ENCODE measurements at regions not wholly inside any gene's neighbourhood (a gene's known extent, or its start where the extent isn't known, plus 50 kb on each side); places are given as distances from the start of the nearest gene placed in this dataset.

DNA sequence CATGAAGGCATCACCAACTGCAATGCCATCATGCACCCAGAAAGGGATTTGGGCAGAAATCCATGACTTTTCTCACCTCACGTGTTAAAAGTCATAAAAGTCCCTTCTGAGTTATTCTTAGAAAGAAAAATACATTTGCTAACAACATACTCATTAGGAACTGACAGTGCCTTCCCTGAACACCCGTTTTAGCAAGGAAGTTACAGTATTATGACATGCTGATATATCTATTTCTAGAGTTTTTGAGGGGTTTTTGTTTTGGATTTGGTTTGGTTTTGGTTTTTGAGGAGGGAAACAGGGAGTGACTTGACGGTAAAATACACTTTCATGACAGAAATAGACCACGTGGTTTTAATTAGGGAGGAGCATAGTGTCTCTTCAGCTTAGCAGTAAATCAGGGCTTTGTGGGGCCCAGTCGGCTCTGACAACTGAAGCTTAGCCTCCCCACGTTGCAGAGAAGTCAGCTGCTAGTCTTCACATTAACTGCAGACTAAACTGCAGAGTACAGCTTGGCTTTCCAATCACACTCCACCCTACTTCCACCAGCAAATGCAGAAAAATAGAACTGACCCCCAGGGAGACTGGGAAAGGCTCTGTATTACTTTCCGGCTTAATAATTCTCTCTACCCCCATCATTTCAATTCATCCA is 141.4 kb downstream of the FAM124B start:
- TF ChIP-seq, protein P1, sequence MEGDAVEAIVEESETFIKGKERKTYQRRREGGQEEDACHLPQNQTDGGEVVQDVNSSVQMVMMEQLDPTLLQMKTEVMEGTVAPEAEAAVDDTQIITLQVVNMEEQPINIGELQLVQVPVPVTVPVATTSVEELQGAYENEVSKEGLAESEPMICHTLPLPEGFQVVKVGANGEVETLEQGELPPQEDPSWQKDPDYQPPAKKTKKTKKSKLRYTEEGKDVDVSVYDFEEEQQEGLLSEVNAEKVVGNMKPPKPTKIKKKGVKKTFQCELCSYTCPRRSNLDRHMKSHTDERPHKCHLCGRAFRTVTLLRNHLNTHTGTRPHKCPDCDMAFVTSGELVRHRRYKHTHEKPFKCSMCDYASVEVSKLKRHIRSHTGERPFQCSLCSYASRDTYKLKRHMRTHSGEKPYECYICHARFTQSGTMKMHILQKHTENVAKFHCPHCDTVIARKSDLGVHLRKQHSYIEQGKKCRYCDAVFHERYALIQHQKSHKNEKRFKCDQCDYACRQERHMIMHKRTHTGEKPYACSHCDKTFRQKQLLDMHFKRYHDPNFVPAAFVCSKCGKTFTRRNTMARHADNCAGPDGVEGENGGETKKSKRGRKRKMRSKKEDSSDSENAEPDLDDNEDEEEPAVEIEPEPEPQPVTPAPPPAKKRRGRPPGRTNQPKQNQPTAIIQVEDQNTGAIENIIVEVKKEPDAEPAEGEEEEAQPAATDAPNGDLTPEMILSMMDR (IDR thresholded peaks at IDR 0.05): no peak
- peak; percentile 41 for DNase-seq
- H3K4me3 Mint-ChIP-seq: peak overlapping the region; percentile 52
- H3K36me3 Mint-ChIP-seq (ENCODE audit: low read depth): no peaks in the 10 kb centered on the region
- H3K9me3 Mint-ChIP-seq: no peaks in the 10 kb centered on the region
- H3K27me3 Mint-ChIP-seq (ENCODE audit: low read depth, poor library complexity): peaks cover 4% of the 10 kb centered on the region
- H3K27ac Mint-ChIP-seq: peak overlapping the region; percentile 83
- H3K4me1 Mint-ChIP-seq: peaks cover 76% of the 10 kb centered on the region

DNA sequence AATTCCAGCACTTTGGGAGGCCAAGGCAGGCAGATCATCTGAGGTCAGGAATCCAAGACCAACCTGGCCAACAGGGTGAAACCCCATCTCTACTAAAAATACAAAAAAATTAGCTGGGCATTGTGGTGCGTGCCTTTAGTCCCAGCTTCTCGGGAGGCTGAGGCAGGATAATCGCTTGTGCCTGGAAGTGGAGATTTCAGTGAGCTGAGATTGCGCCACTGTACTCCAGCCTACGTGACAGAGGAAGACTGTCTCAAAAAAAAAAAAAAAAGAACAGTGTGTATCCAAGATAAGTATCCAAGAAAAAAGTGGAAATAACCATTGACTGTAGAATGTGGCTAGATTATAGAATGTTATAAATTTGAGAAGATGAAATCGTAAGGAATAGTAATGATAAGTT is 142.1 kb downstream of the FAM124B start:
- TF ChIP-seq, protein P1 (IDR thresholded peaks at IDR 0.05): no peak
- no peaks in the 10 kb centered on the region for H3K9me3 Mint-ChIP-seq
- H3K36me3 Mint-ChIP-seq (ENCODE audit: low read depth): no peaks in the 10 kb centered on the region
- peaks cover 73% of the 10 kb centered on the region for H3K4me1 Mint-ChIP-seq
- H3K27me3 Mint-ChIP-seq (ENCODE audit: low read depth, poor library complexity): peaks cover 3% of the 10 kb centered on the region
- H3K27ac Mint-ChIP-seq: no peak overlapping the region
- DNase-seq: no peak
- H3K4me3 Mint-ChIP-seq: no peak overlapping the region

GRCh38 chr2:224258059-224258458 is 143.8 kb downstream of the FAM124B start:
- no peak for DNase-seq
- peak overlapping the region; percentile 12 for H3K4me3 Mint-ChIP-seq
- H3K4me1 Mint-ChIP-seq: peaks cover 55% of the 10 kb centered on the region
- TF ChIP-seq, protein P1 (IDR thresholded peaks at IDR 0.05): no peak
- H3K9me3 Mint-ChIP-seq: no peaks in the 10 kb centered on the region
- peaks cover 3% of the 10 kb centered on the region for H3K27me3 Mint-ChIP-seq (ENCODE audit: low read depth, poor library complexity)
- no peaks in the 10 kb centered on the region for H3K36me3 Mint-ChIP-seq (ENCODE audit: low read depth)
- H3K27ac Mint-ChIP-seq: peak overlapping the region; percentile 43

- Mint-ChIP-seq H3K4me1 (peaks cover 49% of the 10 kb centered on the region), H3K9me3 (no peaks in the 10 kb centered on the region), H3K27ac (no peak overlapping the region), H3K36me3 (ENCODE audit: low read depth) (no peaks in the 10 kb centered on the region), H3K4me3 (no peak overlapping the region), H3K27me3 (ENCODE audit: low read depth, poor library complexity) (peaks cover 3% of the 10 kb centered on the region)
- DNase-seq: no peak
- TF ChIP-seq, protein P1 (IDR thresholded peaks at IDR 0.05): no peak
Measured at GRCh38 chr2:224257156-224257555, 144.8 kb downstream of the FAM124B start.

- TF ChIP-seq, protein P1 (IDR thresholded peaks at IDR 0.05): no peak
- H3K36me3 Mint-ChIP-seq (ENCODE audit: low read depth): no peaks in the 10 kb centered on the region
- DNase-seq: no peak
- no peaks in the 10 kb centered on the region for H3K9me3 Mint-ChIP-seq
- H3K4me1 Mint-ChIP-seq: peaks cover 19% of the 10 kb centered on the region
- no peak overlapping the region for H3K4me3 Mint-ChIP-seq
- H3K27ac Mint-ChIP-seq: no peak overlapping the region
- H3K27me3 Mint-ChIP-seq (ENCODE audit: low read depth, poor library complexity): peaks cover 4% of the 10 kb centered on the region
Measured at GRCh38 chr2:224253464-224253863, 148.4 kb downstream of the FAM124B start.

DNA sequence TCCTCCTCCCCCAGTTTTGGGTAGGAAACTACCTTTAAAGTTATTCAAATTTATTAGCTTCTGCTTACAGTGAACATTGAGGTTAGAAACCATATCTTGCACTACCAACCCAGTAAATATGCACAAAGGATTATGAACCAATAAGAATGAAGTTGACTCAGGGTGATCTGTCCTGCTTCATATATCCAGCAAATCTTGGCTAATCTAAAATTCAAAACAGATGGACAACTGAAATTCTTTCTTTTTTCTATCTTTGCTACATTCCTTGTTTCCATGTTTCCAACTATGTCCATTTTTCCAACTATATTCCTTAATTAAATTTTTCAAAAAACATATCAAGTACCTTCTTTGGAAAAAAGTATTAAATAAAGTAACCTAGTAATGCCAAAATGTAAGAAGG is 149.3 kb downstream of the FAM124B start:
- peaks cover 10% of the 10 kb centered on the region for H3K4me1 Mint-ChIP-seq
- no peak overlapping the region for H3K4me3 Mint-ChIP-seq
- DNase-seq: no peak
- H3K27ac Mint-ChIP-seq: no peak overlapping the region
- H3K9me3 Mint-ChIP-seq: no peaks in the 10 kb centered on the region
- peaks cover 4% of the 10 kb centered on the region for H3K27me3 Mint-ChIP-seq (ENCODE audit: low read depth, poor library complexity)
- no peaks in the 10 kb centered on the region for H3K36me3 Mint-ChIP-seq (ENCODE audit: low read depth)
- TF ChIP-seq, protein P1 (IDR thresholded peaks at IDR 0.05): no peak
